ENCODE measurements at regions not wholly inside any gene's neighbourhood (a gene's known extent, or its start where the extent isn't known, plus 50 kb on each side); places are given as distances from the start of the nearest gene placed in this dataset.

DNA sequence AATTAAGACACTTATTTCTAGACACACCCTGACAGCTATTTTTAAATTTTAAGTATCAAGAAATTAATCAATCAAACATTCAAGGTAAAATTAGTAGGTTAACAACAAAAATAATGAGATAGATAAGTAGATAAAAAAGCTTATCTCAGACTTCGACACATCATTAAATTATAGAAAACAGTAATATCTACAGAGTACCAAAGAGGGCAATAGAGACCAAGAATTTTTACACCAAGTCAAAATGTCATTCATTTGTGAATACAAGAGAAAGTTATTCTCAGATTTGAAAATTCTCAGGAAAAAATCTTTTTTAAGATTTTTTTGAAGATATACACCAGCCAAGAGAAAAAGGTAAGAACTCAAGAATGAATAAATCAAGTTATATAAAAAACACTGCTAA, 445.6 kb downstream of the ACTL7B start:
- H4K20me1 ChIP-seq (replicated peaks; ENCODE audit: control insufficient read depth, extremely low read depth, insufficient read depth, low read length) = no peaks in the 10 kb centered on the region
- no peak for DNase-seq (ENCODE audit: low read depth, low spot score)
- POLR2A ChIA-PET = no interaction called here
- H3K9me1 ChIP-seq (replicated peaks; ENCODE audit: control insufficient read depth, extremely low read depth, insufficient read depth, low read length) = no peaks in the 10 kb centered on the region
- H3K9me3 ChIP-seq (replicated peaks; ENCODE audit: control insufficient read depth, insufficient read depth, low read length) = no peaks in the 10 kb centered on the region
- CTCF ChIA-PET = interaction anchor here (1.0 to 1.9 kb wide), 6 partner anchors 50 to 160 kb away, joined by 3 to 11 read pairs (median 4); no protein-coding TSS in a partner anchor
- H3K79me2 ChIP-seq (ENCODE audit: control insufficient read depth, insufficient read depth, low read length) = no peaks in the 10 kb centered on the region
- no peaks in the 10 kb centered on the region for H3K27me3 ChIP-seq (ENCODE audit: control insufficient read depth in 2 of 2, insufficient read depth in 2 of 2, low read length in 2 of 2)
- H3K27ac ChIP-seq (ENCODE audit: insufficient read depth, low read depth, low read length) = no peak overlapping the region
- H3K4me2 ChIP-seq (ENCODE audit: insufficient read depth, low read length) = no peak overlapping the region
- H3K4me1 ChIP-seq (ENCODE audit: control insufficient read depth, extremely low read depth, insufficient read depth, low read length) = no peaks in the 10 kb centered on the region
- no TSS peak for BruUV-seq (replicated peaks)
- H3K4me3 ChIP-seq (replicated peaks in 1 of 3; ENCODE audit: insufficient read depth in 1 of 3, low read depth in 1 of 3, low read length in 3 of 3) = no peak overlapping the region
- FAIRE-seq = no peak
- no peak for TF ChIP-seq POLR2AphosphoS5 (IDR thresholded peaks at IDR 0.05; ENCODE audit: insufficient read depth, low read depth, low read length)
- TF ChIP-seq, protein P1, sequence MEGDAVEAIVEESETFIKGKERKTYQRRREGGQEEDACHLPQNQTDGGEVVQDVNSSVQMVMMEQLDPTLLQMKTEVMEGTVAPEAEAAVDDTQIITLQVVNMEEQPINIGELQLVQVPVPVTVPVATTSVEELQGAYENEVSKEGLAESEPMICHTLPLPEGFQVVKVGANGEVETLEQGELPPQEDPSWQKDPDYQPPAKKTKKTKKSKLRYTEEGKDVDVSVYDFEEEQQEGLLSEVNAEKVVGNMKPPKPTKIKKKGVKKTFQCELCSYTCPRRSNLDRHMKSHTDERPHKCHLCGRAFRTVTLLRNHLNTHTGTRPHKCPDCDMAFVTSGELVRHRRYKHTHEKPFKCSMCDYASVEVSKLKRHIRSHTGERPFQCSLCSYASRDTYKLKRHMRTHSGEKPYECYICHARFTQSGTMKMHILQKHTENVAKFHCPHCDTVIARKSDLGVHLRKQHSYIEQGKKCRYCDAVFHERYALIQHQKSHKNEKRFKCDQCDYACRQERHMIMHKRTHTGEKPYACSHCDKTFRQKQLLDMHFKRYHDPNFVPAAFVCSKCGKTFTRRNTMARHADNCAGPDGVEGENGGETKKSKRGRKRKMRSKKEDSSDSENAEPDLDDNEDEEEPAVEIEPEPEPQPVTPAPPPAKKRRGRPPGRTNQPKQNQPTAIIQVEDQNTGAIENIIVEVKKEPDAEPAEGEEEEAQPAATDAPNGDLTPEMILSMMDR (IDR thresholded peaks at IDR 0.05; ENCODE audit: extremely low read depth in 1 of 2, insufficient read depth in 1 of 2, low read depth in 1 of 2, low read length in 2 of 2) = no peak
- no peak for TF ChIP-seq JUN (IDR thresholded peaks at IDR 0.05; ENCODE audit: borderline replicate concordance, insufficient read depth, insufficient read length, low read depth)
- no peak for TF ChIP-seq MYC (IDR thresholded peaks at IDR 0.05; ENCODE audit: low read depth, low read length)
- TF ChIP-seq FOS (IDR thresholded peaks at IDR 0.05; ENCODE audit: borderline replicate concordance, insufficient read depth, low read length) = no peak
- no peak for TF ChIP-seq GATA2 (IDR thresholded peaks at IDR 0.05; ENCODE audit: insufficient read depth, insufficient read length, low read depth, low read length)
- TF ChIP-seq EZH2 (IDR thresholded peaks at IDR 0.05; ENCODE audit: borderline replicate concordance, low read depth, low read length, severe bottlenecking) = no peak
- no peak for TF ChIP-seq MAX (IDR thresholded peaks at IDR 0.05; ENCODE audit: insufficient read depth, insufficient read length)
- dilution Hi-C loops (cut with MboI; ENCODE audit: extremely low pct_ligation_motif_present, low sequenced_read_pairs) (no loop called here), intact Hi-C loops (cut with micrococcal nuclease) (loop anchor here (2.0 kb wide), 1 partner anchor 155 kb away; no protein-coding TSS in a partner anchor)
- no peak overlapping the region for H2AFZ ChIP-seq (ENCODE audit: low read depth, low read length)
- H3K9ac ChIP-seq (replicated peaks; ENCODE audit: extremely low read depth, insufficient read depth, low read length) = no peak overlapping the region
- H3K36me3 ChIP-seq (ENCODE audit: control insufficient read depth in 2 of 2, extremely low read depth in 1 of 2, insufficient read depth in 2 of 2, low read length in 2 of 2) = no peaks in the 10 kb centered on the region

All from endothelial cell of umbilical vein (primary cell).